Spinal cord (tissue), 9 donors: ENCODE measurements at regions not wholly inside any gene's neighbourhood (a gene's known extent, or its start where the extent isn't known, plus 50 kb on each side); places are given as distances from the start of the nearest gene placed in this dataset.

Experiments
- DNase-seq, 6 donors: peaks; one replicate each; pipeline versions ENCODE4 v3.0.0 to v3.0.0-alpha.2; 2013 to 2015; ENCODE audit warnings: low spot score in 6 of 6, low read depth in 4 of 6
- H3K27ac ChIP-seq: one replicate; pipeline ENCODE4 v1.5.1; 2013; ENCODE audit warnings: low read depth, low read length, control low read depth
- H3K27me3 ChIP-seq: one replicate; pipeline ENCODE4 v1.6.1; 2013; ENCODE audit warnings: low read length; ENCODE audit not compliant: control insufficient read depth, insufficient read depth
- H3K36me3 ChIP-seq: one replicate; pipeline ENCODE4 v1.6.1; 2013; ENCODE audit warnings: low read length; ENCODE audit not compliant: control insufficient read depth, insufficient read depth
- H3K4me1 ChIP-seq: one replicate; pipeline ENCODE4 v1.6.1; 2013; ENCODE audit warnings: low read length; ENCODE audit not compliant: control insufficient read depth, insufficient read depth
- H3K4me3 ChIP-seq: one replicate; pipeline ENCODE4 v1.5.1; 2013; ENCODE audit warnings: low read depth, low read length, control low read depth
- H3K9me3 ChIP-seq: one replicate; pipeline ENCODE4 v1.6.1; 2013; ENCODE audit warnings: low read length; ENCODE audit not compliant: control insufficient read depth, insufficient read depth
- WGBS: methylation state at CpG from one replicate; pipeline ENCODE4 v1.1.5; 2013; ENCODE audit warnings: missing lambda C conversion rate; ENCODE audit not compliant: insufficient coverage; 5-methylcytosine and 5-hydroxymethylcytosine counted together
- donor health status: healthy.

GRCh38 chr2:157068237-157068636 is 189.3 kb upstream of the GALNT5 start:
- Histone ChIP-seq H3K36me3 (no peaks in the 10 kb centered on the region), H3K9me3 (no peaks in the 10 kb centered on the region), H3K27ac (no peak overlapping the region), H3K4me1 (no peaks in the 10 kb centered on the region), H3K27me3 (no peaks in the 10 kb centered on the region), H3K4me3 (no peak overlapping the region)
- no CpG with 5 or more reads among the region's 1 CpG for WGBS
- peak in 1 of 6 donors; percentile 18 for DNase-seq

- Histone ChIP-seq H3K27me3 (no peaks in the 10 kb centered on the region), H3K36me3 (no peaks in the 10 kb centered on the region), H3K4me1 (no peaks in the 10 kb centered on the region), H3K27ac (no peak overlapping the region), H3K9me3 (no peaks in the 10 kb centered on the region), H3K4me3 (no peak overlapping the region)
- no peak for DNase-seq
- no CpG with 5 or more reads among the region's 2 CpGs for whole genome bisulfite sequencing
These were observed 181.6 kb upstream of the GALNT5 start for GRCh38 chr2:157075924-157076323.

- Histone ChIP-seq H3K4me1 (no peaks in the 10 kb centered on the region), H3K27me3 (no peaks in the 10 kb centered on the region), H3K9me3 (no peaks in the 10 kb centered on the region), H3K27ac (no peak overlapping the region), H3K36me3 (no peaks in the 10 kb centered on the region), H3K4me3 (no peak overlapping the region)
- DNase-seq: no peak
- WGBS: 88% methylated on average over 1 of the region's 3 CpGs
These were observed 180.9 kb upstream of the GALNT5 start for GRCh38 chr2:157076526-157077161.

GRCh38 chr2:157077753-157078350 is 179.7 kb upstream of the GALNT5 start:
- peak in 2 of 6 donors; percentile 23 to 58 for DNase-seq
- H3K4me3 ChIP-seq: no peak overlapping the region
- no peaks in the 10 kb centered on the region for H3K27me3 ChIP-seq
- H3K27ac ChIP-seq: no peak overlapping the region
- no peaks in the 10 kb centered on the region for H3K36me3 ChIP-seq
- H3K9me3 ChIP-seq: no peaks in the 10 kb centered on the region
- no peaks in the 10 kb centered on the region for H3K4me1 ChIP-seq

- H3K27ac ChIP-seq: no peak overlapping the region
- no peak for DNase-seq
- no peaks in the 10 kb centered on the region for H3K27me3 ChIP-seq
- H3K9me3 ChIP-seq: no peaks in the 10 kb centered on the region
- no peak overlapping the region for H3K4me3 ChIP-seq
- H3K36me3 ChIP-seq: no peaks in the 10 kb centered on the region
- H3K4me1 ChIP-seq: no peaks in the 10 kb centered on the region
These were observed 174.6 kb upstream of the GALNT5 start for GRCh38 chr2:157082950-157083349.

GRCh38 chr2:157085522-157085921 is 172.0 kb upstream of the GALNT5 start:
- WGBS: 100% methylated on average over 1 of the region's 1 CpG
- no peaks in the 10 kb centered on the region for H3K4me1 ChIP-seq
- no peak overlapping the region for H3K27ac ChIP-seq
- DNase-seq: peak in 1 of 6 donors; percentile 58
- no peak overlapping the region for H3K4me3 ChIP-seq
- no peaks in the 10 kb centered on the region for H3K9me3 ChIP-seq
- H3K36me3 ChIP-seq: no peaks in the 10 kb centered on the region
- H3K27me3 ChIP-seq: no peaks in the 10 kb centered on the region

GRCh38 chr2:157087373-157088002 is 170.0 kb upstream of the GALNT5 start:
- Histone ChIP-seq H3K27me3 (no peaks in the 10 kb centered on the region), H3K9me3 (no peaks in the 10 kb centered on the region), H3K4me1 (no peaks in the 10 kb centered on the region), H3K36me3 (no peaks in the 10 kb centered on the region), H3K27ac (no peak overlapping the region), H3K4me3 (no peak overlapping the region)
- peak in 1 of 6 donors; percentile 80 for DNase-seq
- 74% methylated on average over 9 of the region's 13 CpGs for WGBS

GRCh38 chr2:157093666-157094065 is 163.8 kb upstream of the GALNT5 start:
- Histone ChIP-seq H3K36me3 (no peaks in the 10 kb centered on the region), H3K9me3 (no peaks in the 10 kb centered on the region), H3K27me3 (no peaks in the 10 kb centered on the region), H3K4me1 (no peaks in the 10 kb centered on the region), H3K4me3 (no peak overlapping the region), H3K27ac (no peak overlapping the region)
- WGBS: no CpG with 5 or more reads among the region's 3 CpGs
- DNase-seq: no peak

- no peaks in the 10 kb centered on the region for H3K27me3 ChIP-seq
- no peak for DNase-seq
- H3K4me1 ChIP-seq: no peaks in the 10 kb centered on the region
- no peaks in the 10 kb centered on the region for H3K36me3 ChIP-seq
- WGBS: no CpG with 5 or more reads among the region's 1 CpG
- H3K9me3 ChIP-seq: no peaks in the 10 kb centered on the region
- H3K4me3 ChIP-seq: no peak overlapping the region
- no peak overlapping the region for H3K27ac ChIP-seq
These were observed 152.1 kb upstream of the GALNT5 start for GRCh38 chr2:157105372-157105771.

- H3K4me1 ChIP-seq: no peaks in the 10 kb centered on the region
- DNase-seq: no peak
- no peaks in the 10 kb centered on the region for H3K9me3 ChIP-seq
- H3K36me3 ChIP-seq: no peaks in the 10 kb centered on the region
- no CpG with 5 or more reads among the region's 1 CpG for WGBS
- H3K27me3 ChIP-seq: no peaks in the 10 kb centered on the region
- no peak overlapping the region for H3K27ac ChIP-seq
- no peak overlapping the region for H3K4me3 ChIP-seq
These were observed 150.6 kb upstream of the GALNT5 start for GRCh38 chr2:157106950-157107349.
